Peyer's patch (tissue), 4 donors: ENCODE measurements at regions not wholly inside any gene's neighbourhood (a gene's known extent, or its start where the extent isn't known, plus 50 kb on each side); places are given as distances from the start of the nearest gene placed in this dataset.

Source experiments
- POLR2A ChIP-seq, 2 donors: fragments of 450-650 bp; IDR thresholded peaks; one replicate each; pipeline ENCODE4 v1.5.1; 2017; ENCODE audit warnings: antibody characterized with exemption in 2 of 2, mild to moderate bottlenecking in 2 of 2, moderate library complexity in 2 of 2
- TF ChIP-seq, protein P1 (sequence below), 6 experiments: fragments of 450-650 bp in 4 of 6; fragments of 200-600 bp in 2 of 6; sonication (generic) in 1 of 6; IDR thresholded peaks; one replicate each; pipeline ENCODE4 v1.5.1; 2017 to 2019; ENCODE audit warnings: antibody characterized with exemption in 6 of 6, mild to moderate bottlenecking in 3 of 6, moderate library complexity in 1 of 6

DNA sequence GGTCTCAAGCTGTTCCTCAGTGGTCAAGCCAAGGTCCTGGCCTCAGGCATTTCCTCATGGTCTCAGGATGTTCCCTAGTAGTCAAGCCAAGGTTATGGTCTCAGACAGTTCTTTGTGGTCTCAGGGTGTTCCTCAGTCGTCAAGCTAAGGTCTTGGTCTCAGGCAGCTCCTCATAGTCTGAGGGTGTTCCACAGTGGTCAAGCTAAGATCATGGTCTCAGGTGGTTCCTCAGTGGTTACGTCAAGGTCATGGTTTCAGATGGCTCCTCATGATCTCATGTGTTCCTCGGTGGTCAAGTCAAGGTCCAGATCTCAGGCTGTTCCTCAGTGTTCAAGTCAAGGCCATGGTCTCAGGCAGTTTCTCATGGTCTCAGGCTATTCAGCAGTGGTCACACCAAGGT, 540.1 kb downstream of the VRK1 start:
- TF ChIP-seq, protein P1, sequence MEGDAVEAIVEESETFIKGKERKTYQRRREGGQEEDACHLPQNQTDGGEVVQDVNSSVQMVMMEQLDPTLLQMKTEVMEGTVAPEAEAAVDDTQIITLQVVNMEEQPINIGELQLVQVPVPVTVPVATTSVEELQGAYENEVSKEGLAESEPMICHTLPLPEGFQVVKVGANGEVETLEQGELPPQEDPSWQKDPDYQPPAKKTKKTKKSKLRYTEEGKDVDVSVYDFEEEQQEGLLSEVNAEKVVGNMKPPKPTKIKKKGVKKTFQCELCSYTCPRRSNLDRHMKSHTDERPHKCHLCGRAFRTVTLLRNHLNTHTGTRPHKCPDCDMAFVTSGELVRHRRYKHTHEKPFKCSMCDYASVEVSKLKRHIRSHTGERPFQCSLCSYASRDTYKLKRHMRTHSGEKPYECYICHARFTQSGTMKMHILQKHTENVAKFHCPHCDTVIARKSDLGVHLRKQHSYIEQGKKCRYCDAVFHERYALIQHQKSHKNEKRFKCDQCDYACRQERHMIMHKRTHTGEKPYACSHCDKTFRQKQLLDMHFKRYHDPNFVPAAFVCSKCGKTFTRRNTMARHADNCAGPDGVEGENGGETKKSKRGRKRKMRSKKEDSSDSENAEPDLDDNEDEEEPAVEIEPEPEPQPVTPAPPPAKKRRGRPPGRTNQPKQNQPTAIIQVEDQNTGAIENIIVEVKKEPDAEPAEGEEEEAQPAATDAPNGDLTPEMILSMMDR (IDR thresholded peaks at IDR 0.05), result no peak
- no peak for TF ChIP-seq POLR2A (IDR thresholded peaks at IDR 0.05)
